IPS-18a (cell line): ENCODE measurements at regions not wholly inside any gene's neighbourhood (a gene's known extent, or its start where the extent isn't known, plus 50 kb on each side); places are given as distances from the start of the nearest gene placed in this dataset.

Experiments
- H3K27ac ChIP-seq: one replicate; pipeline ENCODE4 v1.5.1; 2013; ENCODE audit warnings: low read length
- H3K27me3 ChIP-seq: one replicate; pipeline ENCODE4 v1.6.1; 2013; ENCODE audit warnings: mild to moderate bottlenecking, low read length; ENCODE audit not compliant: control insufficient read depth, insufficient read depth
- H3K36me3 ChIP-seq: one replicate; pipeline ENCODE4 v1.6.1; 2013; ENCODE audit warnings: low read depth, low read length; ENCODE audit not compliant: control insufficient read depth
- H3K4me1 ChIP-seq: one replicate; pipeline ENCODE4 v1.6.1; 2013; ENCODE audit warnings: low read depth, low read length; ENCODE audit not compliant: control insufficient read depth
- H3K4me3 ChIP-seq: one replicate; pipeline ENCODE4 v1.5.1; 2013; ENCODE audit warnings: low read length
- H3K9ac ChIP-seq: one replicate; pipeline ENCODE4 v1.6.1; 2013; ENCODE audit warnings: mild to moderate bottlenecking, low read length, moderate library complexity
- H3K9me3 ChIP-seq: one replicate; pipeline ENCODE4 v1.6.1; 2013; ENCODE audit warnings: low read depth, low read length; ENCODE audit not compliant: control insufficient read depth

- no peak overlapping the region for H3K9ac ChIP-seq
- H3K4me3 ChIP-seq: no peak overlapping the region
- no peaks in the 10 kb centered on the region for H3K36me3 ChIP-seq
- H3K27ac ChIP-seq: no peak overlapping the region
- no peaks in the 10 kb centered on the region for H3K9me3 ChIP-seq
- H3K27me3 ChIP-seq: no peaks in the 10 kb centered on the region
- H3K4me1 ChIP-seq: no peaks in the 10 kb centered on the region
Observed at GRCh38 chr6:163919652-163920051, 505.1 kb downstream of the QKI start.

DNA sequence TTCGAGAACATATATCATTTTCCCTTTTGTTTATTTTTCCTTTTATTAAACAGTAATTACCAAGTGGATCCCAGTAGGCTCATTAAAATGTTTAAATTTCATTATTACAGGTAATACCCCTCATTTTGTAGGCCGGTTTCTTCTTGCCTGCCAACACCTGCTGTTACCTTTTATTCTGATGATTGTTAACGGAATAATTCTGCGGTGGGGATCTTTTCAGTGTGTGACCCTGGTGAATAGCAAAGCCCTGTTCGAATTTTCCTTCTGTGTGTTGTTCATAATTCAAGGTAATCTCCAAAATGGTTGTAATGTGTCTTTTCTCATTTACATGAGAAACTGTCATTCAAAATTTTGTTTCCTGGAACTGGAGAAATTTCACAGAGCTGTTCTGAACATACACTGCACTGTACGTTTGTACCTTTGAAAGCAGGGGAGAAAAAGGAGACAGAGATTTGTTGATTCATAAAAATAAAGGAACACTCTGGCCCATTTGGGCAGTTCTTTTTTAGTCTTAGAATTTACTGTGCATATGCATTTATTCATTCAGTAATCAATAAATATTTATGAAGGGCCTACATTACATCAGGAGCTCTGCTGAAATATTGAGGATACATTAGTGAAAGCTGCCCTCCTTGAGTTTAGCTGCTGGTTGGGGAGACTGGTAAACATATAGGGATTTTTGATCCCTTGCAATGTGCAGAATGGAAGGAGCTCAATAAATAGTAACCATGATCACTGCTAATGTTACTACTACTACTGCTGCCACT, 502.0 kb downstream of the QKI start:
- Histone ChIP-seq H3K27ac (no peak overlapping the region), H3K4me3 (no peak overlapping the region), H3K27me3 (no peaks in the 10 kb centered on the region), H3K4me1 (no peaks in the 10 kb centered on the region), H3K9ac (no peak overlapping the region), H3K9me3 (no peaks in the 10 kb centered on the region), H3K36me3 (no peaks in the 10 kb centered on the region)

GRCh38 chr6:163915131-163915530, 500.6 kb downstream of the QKI start:
- Histone ChIP-seq H3K36me3 (no peaks in the 10 kb centered on the region), H3K27ac (no peak overlapping the region), H3K27me3 (no peaks in the 10 kb centered on the region), H3K4me1 (no peaks in the 10 kb centered on the region), H3K4me3 (no peak overlapping the region), H3K9me3 (no peaks in the 10 kb centered on the region), H3K9ac (no peak overlapping the region)

GRCh38 chr6:163913045-163913444, 498.5 kb downstream of the QKI start:
- no peak overlapping the region for H3K9ac ChIP-seq
- no peaks in the 10 kb centered on the region for H3K36me3 ChIP-seq
- no peaks in the 10 kb centered on the region for H3K27me3 ChIP-seq
- H3K4me1 ChIP-seq: no peaks in the 10 kb centered on the region
- H3K27ac ChIP-seq: no peak overlapping the region
- H3K4me3 ChIP-seq: no peak overlapping the region
- H3K9me3 ChIP-seq: no peaks in the 10 kb centered on the region

DNA sequence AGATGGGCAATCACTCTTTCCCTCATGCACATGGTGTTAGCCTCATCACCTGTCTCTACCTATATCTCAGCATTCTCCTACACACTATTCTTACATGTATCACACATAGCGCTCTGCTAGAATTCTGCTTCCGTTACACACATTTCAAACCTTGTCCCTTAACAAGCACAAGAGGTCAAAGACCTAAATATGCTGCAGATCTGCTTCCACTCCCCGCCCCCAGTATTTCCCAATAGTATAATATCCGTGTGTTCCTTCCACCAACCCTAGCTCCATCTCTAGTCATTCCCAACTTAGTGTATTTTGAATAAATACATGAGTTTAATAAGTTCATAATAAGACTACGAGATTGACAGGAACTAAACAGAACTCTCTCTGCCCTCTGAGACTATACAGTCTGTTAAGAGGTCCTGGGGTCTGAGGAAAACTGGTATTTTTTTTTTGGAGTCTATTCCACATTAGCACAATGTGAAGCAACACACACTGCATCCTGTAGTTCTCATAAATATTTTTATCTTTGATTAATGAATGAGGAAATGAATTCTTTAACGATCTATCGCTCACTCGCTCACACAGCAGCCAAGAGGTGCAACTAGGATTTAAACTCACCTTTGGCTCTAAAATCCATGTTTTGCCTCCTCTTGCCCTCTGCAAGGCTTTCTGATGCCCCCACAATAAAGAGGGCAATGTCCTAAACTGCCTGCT, 491.6 kb downstream of the QKI start:
- Histone ChIP-seq H3K27ac (no peak overlapping the region), H3K4me3 (no peak overlapping the region), H3K4me1 (no peaks in the 10 kb centered on the region), H3K36me3 (no peaks in the 10 kb centered on the region), H3K9ac (no peak overlapping the region), H3K27me3 (no peaks in the 10 kb centered on the region), H3K9me3 (no peaks in the 10 kb centered on the region)

- Histone ChIP-seq H3K36me3 (no peaks in the 10 kb centered on the region), H3K4me3 (no peak overlapping the region), H3K27me3 (no peaks in the 10 kb centered on the region), H3K27ac (no peak overlapping the region), H3K4me1 (peaks cover 9% of the 10 kb centered on the region), H3K9ac (no peak overlapping the region), H3K9me3 (no peaks in the 10 kb centered on the region)
Observed at GRCh38 chr6:163904186-163904585, 489.7 kb downstream of the QKI start.

DNA sequence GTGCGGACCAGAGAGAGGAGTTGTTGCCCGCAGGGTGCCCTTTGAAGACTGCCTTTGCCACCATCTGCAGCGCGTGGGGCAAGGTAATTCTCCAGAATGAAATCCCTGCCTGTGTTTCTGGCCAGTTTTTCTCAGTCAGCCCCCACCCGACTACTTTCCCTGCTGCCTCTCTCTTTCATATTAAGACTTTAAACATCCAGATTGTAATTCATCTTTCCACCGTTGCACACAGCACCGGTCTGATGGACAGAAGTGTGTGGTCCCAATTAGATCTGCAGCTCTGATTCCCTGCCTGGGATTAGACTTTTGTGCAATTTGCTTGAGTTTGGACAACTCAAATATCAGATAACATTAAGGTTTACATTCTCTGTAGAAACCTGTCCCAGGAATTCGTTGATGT, 489.0 kb downstream of the QKI start:
- Histone ChIP-seq H3K27me3 (no peaks in the 10 kb centered on the region), H3K4me1 (peaks cover 9% of the 10 kb centered on the region), H3K36me3 (no peaks in the 10 kb centered on the region), H3K27ac (no peak overlapping the region), H3K9me3 (no peaks in the 10 kb centered on the region), H3K4me3 (no peak overlapping the region), H3K9ac (no peak overlapping the region)

DNA sequence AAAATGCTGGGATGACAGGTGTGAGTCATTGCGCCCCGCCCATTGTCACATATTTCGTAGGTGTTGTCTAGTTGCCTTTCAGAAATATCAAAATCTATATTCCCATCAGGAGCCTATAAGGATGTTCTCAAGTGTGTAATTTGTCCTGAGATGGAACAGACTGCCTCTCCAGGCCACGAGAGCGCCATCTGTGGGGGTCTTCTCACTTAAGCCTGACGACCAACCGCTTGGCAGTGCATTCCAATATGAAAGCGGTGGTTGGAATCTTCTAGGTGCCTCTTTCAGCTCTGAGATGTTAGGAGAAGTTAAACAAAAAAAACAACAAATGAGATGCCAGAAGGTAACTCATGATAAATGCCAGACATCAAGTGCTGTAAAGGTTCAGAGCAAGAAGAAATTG, 488.5 kb downstream of the QKI start:
- Histone ChIP-seq H3K27me3 (no peaks in the 10 kb centered on the region), H3K9me3 (no peaks in the 10 kb centered on the region), H3K4me1 (peaks cover 9% of the 10 kb centered on the region), H3K4me3 (no peak overlapping the region), H3K36me3 (no peaks in the 10 kb centered on the region), H3K27ac (no peak overlapping the region), H3K9ac (no peak overlapping the region)

GRCh38 chr6:163901681-163902080, 487.2 kb downstream of the QKI start:
- Histone ChIP-seq H3K36me3 (no peaks in the 10 kb centered on the region), H3K4me3 (no peak overlapping the region), H3K27ac (no peak overlapping the region), H3K9ac (no peak overlapping the region), H3K27me3 (no peaks in the 10 kb centered on the region), H3K4me1 (peaks cover 9% of the 10 kb centered on the region), H3K9me3 (no peaks in the 10 kb centered on the region)

DNA sequence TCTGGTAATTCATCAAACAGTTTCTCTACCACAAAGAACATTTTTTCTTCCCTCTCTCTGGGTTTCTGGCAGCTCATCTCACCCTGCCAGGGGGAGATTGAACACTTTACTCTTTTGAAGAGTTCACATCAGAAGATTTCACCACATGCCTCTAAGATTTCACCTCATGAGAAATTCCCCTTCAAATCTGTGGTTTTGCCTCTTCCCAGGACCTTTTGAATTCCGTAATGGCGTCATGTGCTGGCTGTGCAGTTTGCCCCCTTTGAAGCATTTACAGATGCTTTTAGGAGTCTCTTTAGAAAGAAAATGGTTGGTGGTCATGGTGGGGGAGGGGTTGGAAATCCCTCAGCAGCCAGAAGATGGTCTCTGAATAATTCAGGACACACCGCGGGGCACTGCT, 486.1 kb downstream of the QKI start:
- H3K9ac ChIP-seq: no peak overlapping the region
- H3K9me3 ChIP-seq: no peaks in the 10 kb centered on the region
- H3K27me3 ChIP-seq: no peaks in the 10 kb centered on the region
- peaks cover 9% of the 10 kb centered on the region for H3K4me1 ChIP-seq
- no peak overlapping the region for H3K27ac ChIP-seq
- H3K4me3 ChIP-seq: no peak overlapping the region
- no peaks in the 10 kb centered on the region for H3K36me3 ChIP-seq

- Histone ChIP-seq H3K27me3 (no peaks in the 10 kb centered on the region), H3K36me3 (no peaks in the 10 kb centered on the region), H3K27ac (no peak overlapping the region), H3K9ac (no peak overlapping the region), H3K9me3 (no peaks in the 10 kb centered on the region), H3K4me1 (peaks cover 9% of the 10 kb centered on the region), H3K4me3 (no peak overlapping the region)
Observed at GRCh38 chr6:163897669-163898068, 483.2 kb downstream of the QKI start.

GRCh38 chr6:163897030-163897429, 482.5 kb downstream of the QKI start:
- Histone ChIP-seq H3K27ac (no peak overlapping the region), H3K27me3 (no peaks in the 10 kb centered on the region), H3K4me3 (no peak overlapping the region), H3K4me1 (peaks cover 9% of the 10 kb centered on the region), H3K9ac (no peak overlapping the region), H3K9me3 (no peaks in the 10 kb centered on the region), H3K36me3 (no peaks in the 10 kb centered on the region)
